Activated T-helper 1 cell treated with anti-CD3 and anti-CD28 coated beads, Interleukin-12 subunit alpha, Interleukin-12 subunit beta, Interleukin-2, Interleukin-4 antibody, amounts not matched to agents 30 ng/mL and 10 ng/mL and 1 ng/mL, durations not matched to agents 14 hours and 24 hours and 36 hours (primary cell): ENCODE measurements at regions not wholly inside any gene's neighbourhood (a gene's known extent, or its start where the extent isn't known, plus 50 kb on each side); places are given as distances from the start of the nearest gene placed in this dataset.

ENCODE experiments used
- DNase-seq: peaks from one replicate; pipeline ENCODE4 v3.0.0; 2021; ENCODE audit warnings: low spot score
- H3K27ac Mint-ChIP-seq: one replicate; pipeline ENCODE4 v1.8.0; 2021; ENCODE audit warnings: mild to moderate bottlenecking, mixed read lengths
- H3K27me3 Mint-ChIP-seq: one replicate; pipeline ENCODE4 v1.8.0; 2022; ENCODE audit warnings: mild to moderate bottlenecking, moderate library complexity, mixed read lengths; ENCODE audit not compliant: insufficient read depth
- H3K36me3 Mint-ChIP-seq: one replicate; pipeline ENCODE4 v1.8.0; 2021; ENCODE audit warnings: low read depth, mixed read lengths
- H3K4me1 Mint-ChIP-seq: one replicate; pipeline ENCODE4 v1.8.0; 2021; ENCODE audit warnings: low read depth, mixed read lengths
- H3K4me3 Mint-ChIP-seq: one replicate; pipeline ENCODE4 v1.8.0; 2021; ENCODE audit warnings: mild to moderate bottlenecking, moderate library complexity, mixed read lengths
- H3K9me3 Mint-ChIP-seq: one replicate; pipeline ENCODE4 v1.8.0; 2021; ENCODE audit warnings: mixed read lengths
- intact Hi-C: fragments of 100-400 bp; cut with micrococcal nuclease; formaldehyde crosslinking; loops from one replicate; pipeline ENCODE4 v1.15.1; 2024

- H3K9me3 Mint-ChIP-seq = peaks cover 4% of the 10 kb centered on the region
- H3K36me3 Mint-ChIP-seq = no peaks in the 10 kb centered on the region
- H3K27me3 Mint-ChIP-seq = no peaks in the 10 kb centered on the region
- H3K4me1 Mint-ChIP-seq = no peaks in the 10 kb centered on the region
- no peak overlapping the region for H3K27ac Mint-ChIP-seq
- intact Hi-C loops = no loop called here
- no peak overlapping the region for H3K4me3 Mint-ChIP-seq
- DNase-seq = no peak
Observed at GRCh38 chr4:45188501-45188900, 462.1 kb upstream of the GNPDA2 start.

- no peaks in the 10 kb centered on the region for H3K27me3 Mint-ChIP-seq
Observed at GRCh38 chr4:45186249-45186648, 459.9 kb upstream of the GNPDA2 start.

GRCh38 chr4:45183905-45184304, 457.5 kb upstream of the GNPDA2 start:
- H3K4me3 Mint-ChIP-seq = no peak overlapping the region
- peaks cover 4% of the 10 kb centered on the region for H3K9me3 Mint-ChIP-seq
- no peak overlapping the region for H3K27ac Mint-ChIP-seq
- intact Hi-C loops = no loop called here
- H3K36me3 Mint-ChIP-seq = no peaks in the 10 kb centered on the region
- DNase-seq = no peak
- H3K27me3 Mint-ChIP-seq = no peaks in the 10 kb centered on the region
- H3K4me1 Mint-ChIP-seq = no peaks in the 10 kb centered on the region

More at GRCh38 chr4:45186249-45186648, 459.9 kb upstream of the GNPDA2 start:
- Mint-ChIP-seq H3K9me3 (peaks cover 4% of the 10 kb centered on the region), H3K27ac (no peak overlapping the region), H3K4me1 (no peaks in the 10 kb centered on the region), H3K4me3 (no peak overlapping the region), H3K36me3 (no peaks in the 10 kb centered on the region)
- intact Hi-C loops = no loop called here
- DNase-seq = no peak

GRCh38 chr4:45172636-45173035, 446.3 kb upstream of the GNPDA2 start:
- no peak overlapping the region for H3K27ac Mint-ChIP-seq
- DNase-seq = no peak
- intact Hi-C loops = no loop called here

GRCh38 chr4:45160951-45161350, 434.6 kb upstream of the GNPDA2 start:
- H3K27ac Mint-ChIP-seq = no peak overlapping the region
- H3K4me1 Mint-ChIP-seq = no peaks in the 10 kb centered on the region
- peaks cover 5% of the 10 kb centered on the region for H3K9me3 Mint-ChIP-seq
- intact Hi-C loops = no loop called here
- no peaks in the 10 kb centered on the region for H3K36me3 Mint-ChIP-seq
- no peak overlapping the region for H3K4me3 Mint-ChIP-seq
- H3K27me3 Mint-ChIP-seq = no peaks in the 10 kb centered on the region
- DNase-seq = no peak

More at GRCh38 chr4:45172636-45173035, 446.3 kb upstream of the GNPDA2 start:
- Mint-ChIP-seq H3K9me3 (peaks cover 23% of the 10 kb centered on the region), H3K4me1 (no peaks in the 10 kb centered on the region), H3K4me3 (no peak overlapping the region), H3K36me3 (no peaks in the 10 kb centered on the region), H3K27me3 (no peaks in the 10 kb centered on the region)

- Mint-ChIP-seq H3K9me3 (no peaks in the 10 kb centered on the region), H3K27me3 (no peaks in the 10 kb centered on the region), H3K4me1 (no peaks in the 10 kb centered on the region), H3K36me3 (no peaks in the 10 kb centered on the region), H3K4me3 (no peak overlapping the region), H3K27ac (no peak overlapping the region)
- intact Hi-C loops = no loop called here
- DNase-seq = no peak
Observed at GRCh38 chr4:45155081-45155777, 428.9 kb upstream of the GNPDA2 start.

- intact Hi-C loops = no loop called here
- H3K4me3 Mint-ChIP-seq = no peak overlapping the region
- DNase-seq = no peak
- H3K4me1 Mint-ChIP-seq = no peaks in the 10 kb centered on the region
- no peaks in the 10 kb centered on the region for H3K36me3 Mint-ChIP-seq
- H3K9me3 Mint-ChIP-seq = no peaks in the 10 kb centered on the region
- no peak overlapping the region for H3K27ac Mint-ChIP-seq
- H3K27me3 Mint-ChIP-seq = no peaks in the 10 kb centered on the region
Observed at GRCh38 chr4:45147866-45148265, 421.5 kb upstream of the GNPDA2 start.

- Mint-ChIP-seq H3K9me3 (peaks cover 3% of the 10 kb centered on the region), H3K36me3 (no peaks in the 10 kb centered on the region), H3K4me1 (no peaks in the 10 kb centered on the region), H3K27ac (no peak overlapping the region), H3K27me3 (no peaks in the 10 kb centered on the region), H3K4me3 (no peak overlapping the region)
- DNase-seq = no peak
- intact Hi-C loops = no loop called here
Observed at GRCh38 chr4:45131020-45131419, 404.7 kb upstream of the GNPDA2 start.

GRCh38 chr4:45122406-45122805, 396.1 kb upstream of the GNPDA2 start:
- Mint-ChIP-seq H3K27me3 (no peaks in the 10 kb centered on the region), H3K4me3 (no peak overlapping the region), H3K9me3 (peaks cover 4% of the 10 kb centered on the region), H3K36me3 (no peaks in the 10 kb centered on the region), H3K27ac (no peak overlapping the region), H3K4me1 (no peaks in the 10 kb centered on the region)
- DNase-seq = no peak
- intact Hi-C loops = no loop called here

- Mint-ChIP-seq H3K36me3 (no peaks in the 10 kb centered on the region), H3K4me1 (no peaks in the 10 kb centered on the region), H3K27ac (no peak overlapping the region), H3K27me3 (no peaks in the 10 kb centered on the region), H3K9me3 (peaks cover 4% of the 10 kb centered on the region), H3K4me3 (no peak overlapping the region)
- no peak for DNase-seq
- intact Hi-C loops = no loop called here
Observed at GRCh38 chr4:45121426-45121975, 395.1 kb upstream of the GNPDA2 start.

- H3K4me3 Mint-ChIP-seq = no peak overlapping the region
- no peaks in the 10 kb centered on the region for H3K4me1 Mint-ChIP-seq
- no peaks in the 10 kb centered on the region for H3K27me3 Mint-ChIP-seq
- H3K9me3 Mint-ChIP-seq = peaks cover 4% of the 10 kb centered on the region
- no peak overlapping the region for H3K27ac Mint-ChIP-seq
- no peaks in the 10 kb centered on the region for H3K36me3 Mint-ChIP-seq
- no peak for DNase-seq
- intact Hi-C loops = no loop called here
Observed at GRCh38 chr4:45120163-45120562, 393.8 kb upstream of the GNPDA2 start.

GRCh38 chr4:45119376-45119775, 393.0 kb upstream of the GNPDA2 start:
- intact Hi-C loops = no loop called here

GRCh38 chr4:45102716-45103115, 376.4 kb upstream of the GNPDA2 start:
- no peaks in the 10 kb centered on the region for H3K4me1 Mint-ChIP-seq

More at GRCh38 chr4:45119376-45119775, 393.0 kb upstream of the GNPDA2 start:
- H3K27me3 Mint-ChIP-seq = no peaks in the 10 kb centered on the region
- DNase-seq = no peak
- no peak overlapping the region for H3K4me3 Mint-ChIP-seq
- no peaks in the 10 kb centered on the region for H3K36me3 Mint-ChIP-seq
- peaks cover 3% of the 10 kb centered on the region for H3K9me3 Mint-ChIP-seq
- no peak overlapping the region for H3K27ac Mint-ChIP-seq
- H3K4me1 Mint-ChIP-seq = no peaks in the 10 kb centered on the region

More at GRCh38 chr4:45102716-45103115, 376.4 kb upstream of the GNPDA2 start:
- peaks cover 12% of the 10 kb centered on the region for H3K9me3 Mint-ChIP-seq
- intact Hi-C loops = no loop called here
- no peaks in the 10 kb centered on the region for H3K27me3 Mint-ChIP-seq
- DNase-seq = no peak
- H3K27ac Mint-ChIP-seq = no peak overlapping the region
- no peak overlapping the region for H3K4me3 Mint-ChIP-seq
- H3K36me3 Mint-ChIP-seq = no peaks in the 10 kb centered on the region
